ENCODE measurements at regions not wholly inside any gene's neighbourhood (a gene's known extent, or its start where the extent isn't known, plus 50 kb on each side); places are given as distances from the start of the nearest gene placed in this dataset.

DNA sequence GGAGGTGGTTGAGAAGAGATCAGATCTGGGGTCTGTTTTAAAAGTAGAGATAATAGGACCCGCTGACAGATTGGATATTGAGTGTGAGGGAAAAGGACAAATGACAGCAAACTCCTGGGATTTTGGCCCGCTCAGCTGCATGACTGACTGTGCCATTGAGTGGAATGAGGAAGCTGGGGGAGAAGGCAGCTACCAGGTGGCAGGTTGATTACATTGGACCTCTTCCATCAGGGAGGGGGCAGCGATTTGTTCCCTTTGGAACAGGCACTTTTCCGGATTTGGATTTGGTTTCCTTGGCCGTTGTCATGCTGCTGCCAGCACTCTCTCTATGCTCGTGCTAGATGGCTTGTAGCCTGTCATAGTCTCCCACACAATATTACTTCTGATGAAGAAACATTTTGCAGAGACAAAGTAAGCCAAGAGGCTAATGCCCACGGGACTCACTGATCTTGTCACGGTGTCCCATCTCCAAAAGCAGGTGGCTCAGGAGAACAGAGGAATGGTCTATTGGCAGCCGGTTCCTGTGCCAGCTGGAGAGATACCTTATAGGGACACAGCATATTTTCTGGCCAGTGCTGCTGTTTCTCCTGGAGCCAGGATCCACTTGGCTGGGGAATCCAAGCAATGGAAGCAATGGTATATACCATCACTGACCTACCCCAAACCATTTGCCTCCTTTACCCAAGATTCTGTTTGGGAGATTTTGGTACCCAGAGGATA lies 69.1 kb upstream of the WAC start:
- Histone ChIP-seq H3K4me1 (ENCODE audit: control insufficient read depth, extremely low read depth, insufficient read depth, low read length) (no peaks in the 10 kb centered on the region), H3K27ac (ENCODE audit: insufficient read depth, low read depth, low read length) (no peak overlapping the region), H2AFZ (ENCODE audit: low read depth, low read length) (no peak overlapping the region), H3K9ac (replicated peaks; ENCODE audit: extremely low read depth, insufficient read depth, low read length) (no peak overlapping the region), H3K27me3 (ENCODE audit: control insufficient read depth in 2 of 2, insufficient read depth in 2 of 2, low read length in 2 of 2) (peaks cover 0 to 1% of the 10 kb centered on the region in 2 experiments), H4K20me1 (replicated peaks; ENCODE audit: control insufficient read depth, extremely low read depth, insufficient read depth, low read length) (no peaks in the 10 kb centered on the region), H3K4me2 (ENCODE audit: insufficient read depth, low read length) (no peak overlapping the region), H3K9me3 (replicated peaks; ENCODE audit: control insufficient read depth, insufficient read depth, low read length) (no peaks in the 10 kb centered on the region), H3K4me3 (replicated peaks in 1 of 3; ENCODE audit: insufficient read depth in 1 of 3, low read depth in 1 of 3, low read length in 3 of 3) (no peak overlapping the region), H3K79me2 (ENCODE audit: control insufficient read depth, insufficient read depth, low read length) (no peaks in the 10 kb centered on the region), H3K9me1 (replicated peaks; ENCODE audit: control insufficient read depth, extremely low read depth, insufficient read depth, low read length) (no peaks in the 10 kb centered on the region), H3K36me3 (ENCODE audit: control insufficient read depth in 2 of 2, extremely low read depth in 1 of 2, insufficient read depth in 2 of 2, low read length in 2 of 2) (no peaks in the 10 kb centered on the region)
- ChIA-PET CTCF (no interaction called here), POLR2A (no interaction called here)
- DNase-seq (ENCODE audit: low read depth, low spot score) (no peak), FAIRE-seq (no peak)
- BruUV-seq (replicated peaks) = no TSS peak
- TF ChIP-seq, protein P1, sequence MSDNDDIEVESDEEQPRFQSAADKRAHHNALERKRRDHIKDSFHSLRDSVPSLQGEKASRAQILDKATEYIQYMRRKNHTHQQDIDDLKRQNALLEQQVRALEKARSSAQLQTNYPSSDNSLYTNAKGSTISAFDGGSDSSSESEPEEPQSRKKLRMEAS (IDR thresholded peaks at IDR 0.05; ENCODE audit: insufficient read depth, insufficient read length) = no peak
- no peak for TF ChIP-seq EZH2 (IDR thresholded peaks at IDR 0.05; ENCODE audit: borderline replicate concordance, low read depth, low read length, severe bottlenecking)
- no peak for TF ChIP-seq GATA2 (IDR thresholded peaks at IDR 0.05; ENCODE audit: insufficient read depth, insufficient read length, low read depth, low read length)
- TF ChIP-seq, protein P2, sequence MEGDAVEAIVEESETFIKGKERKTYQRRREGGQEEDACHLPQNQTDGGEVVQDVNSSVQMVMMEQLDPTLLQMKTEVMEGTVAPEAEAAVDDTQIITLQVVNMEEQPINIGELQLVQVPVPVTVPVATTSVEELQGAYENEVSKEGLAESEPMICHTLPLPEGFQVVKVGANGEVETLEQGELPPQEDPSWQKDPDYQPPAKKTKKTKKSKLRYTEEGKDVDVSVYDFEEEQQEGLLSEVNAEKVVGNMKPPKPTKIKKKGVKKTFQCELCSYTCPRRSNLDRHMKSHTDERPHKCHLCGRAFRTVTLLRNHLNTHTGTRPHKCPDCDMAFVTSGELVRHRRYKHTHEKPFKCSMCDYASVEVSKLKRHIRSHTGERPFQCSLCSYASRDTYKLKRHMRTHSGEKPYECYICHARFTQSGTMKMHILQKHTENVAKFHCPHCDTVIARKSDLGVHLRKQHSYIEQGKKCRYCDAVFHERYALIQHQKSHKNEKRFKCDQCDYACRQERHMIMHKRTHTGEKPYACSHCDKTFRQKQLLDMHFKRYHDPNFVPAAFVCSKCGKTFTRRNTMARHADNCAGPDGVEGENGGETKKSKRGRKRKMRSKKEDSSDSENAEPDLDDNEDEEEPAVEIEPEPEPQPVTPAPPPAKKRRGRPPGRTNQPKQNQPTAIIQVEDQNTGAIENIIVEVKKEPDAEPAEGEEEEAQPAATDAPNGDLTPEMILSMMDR (IDR thresholded peaks at IDR 0.05; ENCODE audit: extremely low read depth in 1 of 2, insufficient read depth in 1 of 2, low read depth in 1 of 2, low read length in 2 of 2) = no peak
- no peak for TF ChIP-seq MYC (IDR thresholded peaks at IDR 0.05; ENCODE audit: low read depth, low read length)
- TF ChIP-seq JUN (IDR thresholded peaks at IDR 0.05; ENCODE audit: borderline replicate concordance, insufficient read depth, insufficient read length, low read depth) = no peak
- TF ChIP-seq POLR2A (IDR thresholded peaks at IDR 0.05; ENCODE audit: low read depth, low read length) = no peak
- no peak for TF ChIP-seq FOS (IDR thresholded peaks at IDR 0.05; ENCODE audit: borderline replicate concordance, insufficient read depth, low read length)
- TF ChIP-seq POLR2AphosphoS5 (IDR thresholded peaks at IDR 0.05; ENCODE audit: insufficient read depth, low read depth, low read length) = no peak
- intact Hi-C loops (cut with micrococcal nuclease) = no loop called here
- dilution Hi-C loops (cut with MboI; ENCODE audit: extremely low pct_ligation_motif_present, low sequenced_read_pairs) = no loop called here
